SK-N-SH (cell line): ENCODE measurements at regions not wholly inside any gene's neighbourhood (a gene's known extent, or its start where the extent isn't known, plus 50 kb on each side); places are given as distances from the start of the nearest gene placed in this dataset.

Source experiments
- CHD2 ChIP-seq: fragments of 150-350 bp; IDR thresholded peaks from 2 replicates; pipeline ENCODE4 v1.6.1; 2018; ENCODE audit warnings: low read length; ENCODE audit not compliant: partially characterized antibody
- FOXJ3 ChIP-seq: sonication (generic); formaldehyde crosslinking; IDR thresholded peaks from 2 replicates; pipeline ENCODE4 v1.5.1; 2020; ENCODE audit warnings: mild to moderate bottlenecking, missing genetic modification reagents
- MAX ChIP-seq: IDR thresholded peaks from 2 replicates; pipeline ENCODE4 v1.4.0; 2012; ENCODE audit warnings: low read depth
- NFIC ChIP-seq: IDR thresholded peaks from 2 replicates; pipeline ENCODE4 v1.4.0; 2012; ENCODE audit warnings: borderline replicate concordance
- POLR2AphosphoS5 ChIP-seq: IDR thresholded peaks from 2 replicates; pipeline ENCODE4 v1.6.1; 2012; ENCODE audit warnings: low read depth, low read length
- RCOR1 ChIP-seq: fragments of 150-350 bp; IDR thresholded peaks from 2 replicates; pipeline ENCODE4 v1.6.1; 2017; ENCODE audit warnings: antibody characterized with exemption, low read length
- SIN3A ChIP-seq: IDR thresholded peaks from 2 replicates; pipeline ENCODE4 v1.6.1; 2012; ENCODE audit warnings: low read depth, mild to moderate bottlenecking, low read length, moderate library complexity, borderline replicate concordance
- TAF1 ChIP-seq: IDR thresholded peaks from 2 replicates; pipeline ENCODE4 v1.6.1; 2012; ENCODE audit warnings: low read depth, mild to moderate bottlenecking, low read length, moderate library complexity, borderline replicate concordance
- TEAD4 ChIP-seq: IDR thresholded peaks from 2 replicates; pipeline ENCODE4 v1.4.0; 2012; ENCODE audit warnings: mild to moderate bottlenecking, borderline replicate concordance; ENCODE audit not compliant: insufficient read depth
- ZBTB33 ChIP-seq: IDR thresholded peaks from 2 replicates; pipeline ENCODE4 v1.4.0; 2012; ENCODE audit warnings: low read depth, borderline replicate concordance
- TF ChIP-seq, protein P1 (sequence below): IDR thresholded peaks from 2 replicates; pipeline ENCODE4 v1.6.1; 2012; ENCODE audit warnings: mild to moderate bottlenecking, low read depth, low read length, moderate library complexity
- TF ChIP-seq, protein P2 (sequence below): fragments of 200-600 bp; sonication (generic); IDR thresholded peaks from 2 replicates; pipeline ENCODE4 v1.6.1; 2017; ENCODE audit warnings: antibody characterized with exemption, mild to moderate bottlenecking, moderate library complexity
- TF ChIP-seq, protein P3 (sequence below): fragments of 150-350 bp; IDR thresholded peaks from 2 replicates; pipeline ENCODE4 v1.6.1; 2016; ENCODE audit warnings: mild to moderate bottlenecking, low read depth, low read length

- TF ChIP-seq, protein P1, sequence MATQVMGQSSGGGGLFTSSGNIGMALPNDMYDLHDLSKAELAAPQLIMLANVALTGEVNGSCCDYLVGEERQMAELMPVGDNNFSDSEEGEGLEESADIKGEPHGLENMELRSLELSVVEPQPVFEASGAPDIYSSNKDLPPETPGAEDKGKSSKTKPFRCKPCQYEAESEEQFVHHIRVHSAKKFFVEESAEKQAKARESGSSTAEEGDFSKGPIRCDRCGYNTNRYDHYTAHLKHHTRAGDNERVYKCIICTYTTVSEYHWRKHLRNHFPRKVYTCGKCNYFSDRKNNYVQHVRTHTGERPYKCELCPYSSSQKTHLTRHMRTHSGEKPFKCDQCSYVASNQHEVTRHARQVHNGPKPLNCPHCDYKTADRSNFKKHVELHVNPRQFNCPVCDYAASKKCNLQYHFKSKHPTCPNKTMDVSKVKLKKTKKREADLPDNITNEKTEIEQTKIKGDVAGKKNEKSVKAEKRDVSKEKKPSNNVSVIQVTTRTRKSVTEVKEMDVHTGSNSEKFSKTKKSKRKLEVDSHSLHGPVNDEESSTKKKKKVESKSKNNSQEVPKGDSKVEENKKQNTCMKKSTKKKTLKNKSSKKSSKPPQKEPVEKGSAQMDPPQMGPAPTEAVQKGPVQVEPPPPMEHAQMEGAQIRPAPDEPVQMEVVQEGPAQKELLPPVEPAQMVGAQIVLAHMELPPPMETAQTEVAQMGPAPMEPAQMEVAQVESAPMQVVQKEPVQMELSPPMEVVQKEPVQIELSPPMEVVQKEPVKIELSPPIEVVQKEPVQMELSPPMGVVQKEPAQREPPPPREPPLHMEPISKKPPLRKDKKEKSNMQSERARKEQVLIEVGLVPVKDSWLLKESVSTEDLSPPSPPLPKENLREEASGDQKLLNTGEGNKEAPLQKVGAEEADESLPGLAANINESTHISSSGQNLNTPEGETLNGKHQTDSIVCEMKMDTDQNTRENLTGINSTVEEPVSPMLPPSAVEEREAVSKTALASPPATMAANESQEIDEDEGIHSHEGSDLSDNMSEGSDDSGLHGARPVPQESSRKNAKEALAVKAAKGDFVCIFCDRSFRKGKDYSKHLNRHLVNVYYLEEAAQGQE: no peak
- TF ChIP-seq, protein P2, sequence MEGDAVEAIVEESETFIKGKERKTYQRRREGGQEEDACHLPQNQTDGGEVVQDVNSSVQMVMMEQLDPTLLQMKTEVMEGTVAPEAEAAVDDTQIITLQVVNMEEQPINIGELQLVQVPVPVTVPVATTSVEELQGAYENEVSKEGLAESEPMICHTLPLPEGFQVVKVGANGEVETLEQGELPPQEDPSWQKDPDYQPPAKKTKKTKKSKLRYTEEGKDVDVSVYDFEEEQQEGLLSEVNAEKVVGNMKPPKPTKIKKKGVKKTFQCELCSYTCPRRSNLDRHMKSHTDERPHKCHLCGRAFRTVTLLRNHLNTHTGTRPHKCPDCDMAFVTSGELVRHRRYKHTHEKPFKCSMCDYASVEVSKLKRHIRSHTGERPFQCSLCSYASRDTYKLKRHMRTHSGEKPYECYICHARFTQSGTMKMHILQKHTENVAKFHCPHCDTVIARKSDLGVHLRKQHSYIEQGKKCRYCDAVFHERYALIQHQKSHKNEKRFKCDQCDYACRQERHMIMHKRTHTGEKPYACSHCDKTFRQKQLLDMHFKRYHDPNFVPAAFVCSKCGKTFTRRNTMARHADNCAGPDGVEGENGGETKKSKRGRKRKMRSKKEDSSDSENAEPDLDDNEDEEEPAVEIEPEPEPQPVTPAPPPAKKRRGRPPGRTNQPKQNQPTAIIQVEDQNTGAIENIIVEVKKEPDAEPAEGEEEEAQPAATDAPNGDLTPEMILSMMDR: no peak
- no peak for TF ChIP-seq SIN3A
- TF ChIP-seq RCOR1: no peak
- no peak for TF ChIP-seq MAX
- no peak for TF ChIP-seq NFIC
- TF ChIP-seq, protein P3, sequence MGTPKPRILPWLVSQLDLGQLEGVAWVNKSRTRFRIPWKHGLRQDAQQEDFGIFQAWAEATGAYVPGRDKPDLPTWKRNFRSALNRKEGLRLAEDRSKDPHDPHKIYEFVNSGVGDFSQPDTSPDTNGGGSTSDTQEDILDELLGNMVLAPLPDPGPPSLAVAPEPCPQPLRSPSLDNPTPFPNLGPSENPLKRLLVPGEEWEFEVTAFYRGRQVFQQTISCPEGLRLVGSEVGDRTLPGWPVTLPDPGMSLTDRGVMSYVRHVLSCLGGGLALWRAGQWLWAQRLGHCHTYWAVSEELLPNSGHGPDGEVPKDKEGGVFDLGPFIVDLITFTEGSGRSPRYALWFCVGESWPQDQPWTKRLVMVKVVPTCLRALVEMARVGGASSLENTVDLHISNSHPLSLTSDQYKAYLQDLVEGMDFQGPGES: no peak
- TF ChIP-seq POLR2AphosphoS5: no peak
- no peak for TF ChIP-seq FOXJ3
- TF ChIP-seq CHD2: no peak
- no peak for TF ChIP-seq TAF1
- TF ChIP-seq ZBTB33: no peak
- TF ChIP-seq TEAD4: no peak
These were observed 112.1 kb upstream of the SIX2 start for GRCh38 chr2:45121236-45121927.
